ENCODE measurements at regions not wholly inside any gene's neighbourhood (a gene's known extent, or its start where the extent isn't known, plus 50 kb on each side); places are given as distances from the start of the nearest gene placed in this dataset.

DNA sequence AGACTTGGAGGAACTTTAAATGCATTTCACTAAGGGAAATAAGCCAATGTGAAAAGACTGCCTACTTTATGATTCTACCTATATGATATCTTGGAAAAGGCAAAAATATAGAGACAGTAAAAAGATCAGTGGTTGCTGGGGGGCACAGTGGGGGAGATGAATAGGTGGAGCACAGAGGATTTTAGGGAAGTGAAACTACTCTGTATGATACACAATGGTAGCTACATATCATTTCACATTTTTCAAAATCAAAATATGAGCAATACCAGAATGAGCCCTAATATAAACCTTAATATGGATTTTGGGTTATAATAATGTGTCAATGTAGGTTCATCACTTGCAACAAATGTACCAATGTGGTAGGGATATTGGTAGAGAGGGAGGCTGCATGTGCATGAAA, 161.4 kb upstream of the HTR1E start:
- TF ChIP-seq, protein P1, sequence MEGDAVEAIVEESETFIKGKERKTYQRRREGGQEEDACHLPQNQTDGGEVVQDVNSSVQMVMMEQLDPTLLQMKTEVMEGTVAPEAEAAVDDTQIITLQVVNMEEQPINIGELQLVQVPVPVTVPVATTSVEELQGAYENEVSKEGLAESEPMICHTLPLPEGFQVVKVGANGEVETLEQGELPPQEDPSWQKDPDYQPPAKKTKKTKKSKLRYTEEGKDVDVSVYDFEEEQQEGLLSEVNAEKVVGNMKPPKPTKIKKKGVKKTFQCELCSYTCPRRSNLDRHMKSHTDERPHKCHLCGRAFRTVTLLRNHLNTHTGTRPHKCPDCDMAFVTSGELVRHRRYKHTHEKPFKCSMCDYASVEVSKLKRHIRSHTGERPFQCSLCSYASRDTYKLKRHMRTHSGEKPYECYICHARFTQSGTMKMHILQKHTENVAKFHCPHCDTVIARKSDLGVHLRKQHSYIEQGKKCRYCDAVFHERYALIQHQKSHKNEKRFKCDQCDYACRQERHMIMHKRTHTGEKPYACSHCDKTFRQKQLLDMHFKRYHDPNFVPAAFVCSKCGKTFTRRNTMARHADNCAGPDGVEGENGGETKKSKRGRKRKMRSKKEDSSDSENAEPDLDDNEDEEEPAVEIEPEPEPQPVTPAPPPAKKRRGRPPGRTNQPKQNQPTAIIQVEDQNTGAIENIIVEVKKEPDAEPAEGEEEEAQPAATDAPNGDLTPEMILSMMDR (IDR thresholded peaks at IDR 0.05) = no peak
- no peak for TF ChIP-seq POLR2A (IDR thresholded peaks at IDR 0.05)

All from body of pancreas (tissue), 4 donors.